MM.1S (cell line): ENCODE measurements at regions not wholly inside any gene's neighbourhood (a gene's known extent, or its start where the extent isn't known, plus 50 kb on each side); places are given as distances from the start of the nearest gene placed in this dataset.

Experiments
- CTCF ChIP-seq: fragments of 300-600 bp; sonication (generic); IDR thresholded peaks from 2 replicates; pipeline ENCODE4 v1.5.1; 2016; ENCODE audit warnings: antibody characterized with exemption, low read length, mixed read lengths
- EZH2 ChIP-seq: fragments of 300-600 bp; sonication (generic); optimal IDR thresholded peaks from 2 replicates; pipeline ENCODE3; 2017; ENCODE audit warnings: low read depth, mild to moderate bottlenecking, antibody characterized with exemption, low read length, mixed read lengths
- EZH2phosphoT487 ChIP-seq: fragments of 300-600 bp; sonication (generic); IDR thresholded peaks from 2 replicates; pipeline ENCODE4 v1.6.1; 2018; ENCODE audit warnings: antibody characterized with exemption, low read length

- TF ChIP-seq CTCF (no peak), EZH2 (no peak), EZH2phosphoT487 (no peak)
Observed at GRCh38 chr5:110108520-110108919, 418.8 kb downstream of the MAN2A1 start.
